VCaP (cell line): ENCODE measurements at regions not wholly inside any gene's neighbourhood (a gene's known extent, or its start where the extent isn't known, plus 50 kb on each side); places are given as distances from the start of the nearest gene placed in this dataset.

Experiments
- H3K27ac ChIP-seq: fragments of 450-650 bp; 2 replicates; pipeline ENCODE4 v1.5.1; 2017
- CTCF ChIP-seq: fragments of 450-650 bp; conservative IDR thresholded peaks from 2 replicates; pipeline ENCODE4 v1.5.1; 2017; ENCODE audit warnings: mild to moderate bottlenecking, moderate library complexity

- TF ChIP-seq CTCF = no peak
- H3K27ac ChIP-seq = no peak overlapping the region
Measured at GRCh38 chr3:36025232-36025631, 355.1 kb upstream of the STAC start.

GRCh38 chr3:36032180-36033047 is 347.9 kb upstream of the STAC start:
- TF ChIP-seq CTCF = no peak
- H3K27ac ChIP-seq = no peak overlapping the region

GRCh38 chr3:36058404-36059030 is 321.8 kb upstream of the STAC start:
- no peak for TF ChIP-seq CTCF
- H3K27ac ChIP-seq = no peak overlapping the region

GRCh38 chr3:36060950-36061349 is 319.4 kb upstream of the STAC start:
- H3K27ac ChIP-seq = no peak overlapping the region
- no peak for TF ChIP-seq CTCF

GRCh38 chr3:36063992-36064391 is 316.3 kb upstream of the STAC start:
- no peak for TF ChIP-seq CTCF
- no peak overlapping the region for H3K27ac ChIP-seq

- TF ChIP-seq CTCF = no peak
- H3K27ac ChIP-seq = no peak overlapping the region
Measured at GRCh38 chr3:36065321-36065720, 315.0 kb upstream of the STAC start.

- no peak overlapping the region for H3K27ac ChIP-seq
- TF ChIP-seq CTCF = no peak
Measured at GRCh38 chr3:36075491-36075890, 304.8 kb upstream of the STAC start.
